Endothelial cell of umbilical vein (primary cell): ENCODE measurements at regions not wholly inside any gene's neighbourhood (a gene's known extent, or its start where the extent isn't known, plus 50 kb on each side); places are given as distances from the start of the nearest gene placed in this dataset.

Experiments
- BruUV-seq: library from RNA; stranded (reverse); fragments of 400-500 nt; replicated peaks from 2 replicates; lab custom pipeline; 2021; lab: Mats Ljungman, UMichigan
- CTCF ChIA-PET: fragments of 300-600, 350-600 bp; sonication (Branson Sonifier 250); formaldehyde crosslinking; loops from one replicate; lab custom pipeline; 2021; ENCODE audit warnings: antibody characterized with exemption, inconsistent platforms; lab: Charles Lee
- POLR2A ChIA-PET: fragments of 300-600, 350-600 bp; sonication (Branson Sonifier 250); formaldehyde crosslinking; loops from one replicate; lab custom pipeline; 2021; ENCODE audit warnings: antibody characterized with exemption, inconsistent platforms; lab: Charles Lee
- DNase-seq: peaks from one replicate; pipeline ENCODE4 v3.0.0-alpha.2; 2011; ENCODE audit warnings: low read depth, low spot score
- FAIRE-seq: peaks from 2 replicates; lab custom pipeline; 2011; peaks lifted over from hg19 to GRCh38; lab: Jason Lieb, UNC
- H2AFZ ChIP-seq: 2 replicates; pipeline ENCODE4 v1.6.0; 2012; ENCODE audit warnings: low read depth, low read length, control low read depth, inconsistent platforms
- H3K27ac ChIP-seq: 2 replicates; pipeline ENCODE4 v1.5.1; 2011; ENCODE audit warnings: low read depth, mild to moderate bottlenecking, control low read depth, low read length, moderate library complexity; ENCODE audit not compliant: insufficient read depth
- H3K27me3 ChIP-seq, 2 experiments: 2 replicates each; pipeline versions ENCODE4 v1.6.0 to v1.6.1; 2011; ENCODE audit warnings: low read length in 2 of 2, mixed read lengths in 1 of 2; ENCODE audit not compliant: control insufficient read depth in 2 of 2, insufficient read depth in 2 of 2
- H3K36me3 ChIP-seq, 2 experiments: 2 replicates in 1 of 2; 3 replicates in 1 of 2; pipeline ENCODE4 v1.5.1; 2011; ENCODE audit warnings: low read length in 2 of 2, mild to moderate bottlenecking in 1 of 2, moderate library complexity in 1 of 2; ENCODE audit not compliant: control insufficient read depth in 2 of 2, insufficient read depth in 2 of 2; ENCODE audit errors: extremely low read depth in 1 of 2
- H3K4me1 ChIP-seq: 3 replicates; pipeline ENCODE4 v1.5.1; 2011; ENCODE audit warnings: mild to moderate bottlenecking, low read length; ENCODE audit not compliant: control insufficient read depth, insufficient read depth; ENCODE audit errors: extremely low read depth
- H3K4me2 ChIP-seq: 2 replicates; pipeline ENCODE4 v1.6.1; 2011; ENCODE audit warnings: low read length, control low read depth, mixed read lengths; ENCODE audit not compliant: insufficient read depth
- H3K4me3 ChIP-seq, 3 experiments: fragments of 200-600 bp in 1 of 3; sonication (generic), shearing (Covaris generic) in 1 of 3; replicated peaks in 1 of 3; 2 replicates each; pipeline ENCODE4 v1.5.1; 2011 to 2016; ENCODE audit warnings: control low read depth in 3 of 3, low read length in 3 of 3, mild to moderate bottlenecking in 2 of 3, inconsistent platforms in 1 of 3, low read depth in 1 of 3, moderate library complexity in 1 of 3; ENCODE audit not compliant: insufficient read depth in 1 of 3
- H3K79me2 ChIP-seq: 2 replicates; pipeline ENCODE4 v1.6.0; 2012; ENCODE audit warnings: low read length, inconsistent platforms; ENCODE audit not compliant: control insufficient read depth, insufficient read depth
- H3K9ac ChIP-seq: replicated peaks from 2 replicates; pipeline ENCODE3; 2011; ENCODE audit warnings: low read length, control low read depth; ENCODE audit not compliant: insufficient read depth; ENCODE audit errors: extremely low read depth
- H3K9me1 ChIP-seq: replicated peaks from 3 replicates; pipeline ENCODE4 v1.6.0; 2011; ENCODE audit warnings: mild to moderate bottlenecking, low read length; ENCODE audit not compliant: control insufficient read depth, insufficient read depth; ENCODE audit errors: extremely low read depth
- H3K9me3 ChIP-seq: replicated peaks from 2 replicates; pipeline ENCODE4 v1.5.1; 2012; ENCODE audit warnings: low read length, inconsistent platforms; ENCODE audit not compliant: control insufficient read depth, insufficient read depth
- H4K20me1 ChIP-seq: replicated peaks from 2 replicates; pipeline ENCODE3; 2011; ENCODE audit warnings: mild to moderate bottlenecking, low read length; ENCODE audit not compliant: control insufficient read depth, insufficient read depth; ENCODE audit errors: extremely low read depth
- EZH2 ChIP-seq: IDR thresholded peaks from 2 replicates; pipeline ENCODE4 v1.6.1; 2012; ENCODE audit warnings: borderline replicate concordance, low read depth, mild to moderate bottlenecking, moderate library complexity, low read length, inconsistent platforms; ENCODE audit not compliant: severe bottlenecking
- FOS ChIP-seq: IDR thresholded peaks from 2 replicates; pipeline ENCODE4 v1.6.1; 2011; ENCODE audit warnings: mild to moderate bottlenecking, low read length, moderate library complexity, borderline replicate concordance; ENCODE audit not compliant: insufficient read depth
- GATA2 ChIP-seq: IDR thresholded peaks from 2 replicates; pipeline ENCODE4 v1.7.0; 2011; ENCODE audit warnings: low read depth, mild to moderate bottlenecking, moderate library complexity, mixed read lengths, low read length; ENCODE audit not compliant: insufficient read length, insufficient read depth
- JUN ChIP-seq: IDR thresholded peaks from 2 replicates; pipeline ENCODE4 v1.6.1; 2011; ENCODE audit warnings: borderline replicate concordance, low read depth; ENCODE audit not compliant: insufficient read length, insufficient read depth
- MYC ChIP-seq: IDR thresholded peaks from one replicate; pipeline ENCODE4 v1.6.1; 2011; ENCODE audit warnings: mild to moderate bottlenecking, low read depth, low read length
- POLR2A ChIP-seq: IDR thresholded peaks from 2 replicates; pipeline ENCODE4 v1.6.1; 2012; ENCODE audit warnings: low read depth, mild to moderate bottlenecking, control low read depth, low read length
- POLR2AphosphoS5 ChIP-seq: IDR thresholded peaks from 2 replicates; pipeline ENCODE4 v1.6.1; 2012; ENCODE audit warnings: low read depth, mild to moderate bottlenecking, control low read depth, low read length, moderate library complexity; ENCODE audit not compliant: insufficient read depth
- dilution Hi-C: fragments of 300-500 bp; cut with MboI; formaldehyde crosslinking; loops from one replicate; pipeline ENCODE4 v1.15.0; 2019; ENCODE audit warnings: low sequenced_read_pairs; ENCODE audit not compliant: extremely low pct_ligation_motif_present
- intact Hi-C: fragments of 100-400 bp; cut with micrococcal nuclease; formaldehyde crosslinking; loops from one replicate; pipeline ENCODE4 v1.10.0; 2022
- TF ChIP-seq, protein P1 (sequence below), 2 donors: IDR thresholded peaks; 1 replicate in 1 of 2; 2 replicates in 1 of 2; pipeline ENCODE4 v1.5.1; 2011; ENCODE audit warnings: low read length in 2 of 2, mild to moderate bottlenecking in 2 of 2, moderate library complexity in 2 of 2, control low read depth in 1 of 2, inconsistent platforms in 1 of 2, low read depth in 1 of 2; ENCODE audit not compliant: insufficient read depth in 1 of 2; ENCODE audit errors: extremely low read depth in 1 of 2
- TF ChIP-seq, protein P2 (sequence below): IDR thresholded peaks from 2 replicates; pipeline ENCODE4 v1.6.1; 2011; ENCODE audit not compliant: insufficient read depth, insufficient read length

DNA sequence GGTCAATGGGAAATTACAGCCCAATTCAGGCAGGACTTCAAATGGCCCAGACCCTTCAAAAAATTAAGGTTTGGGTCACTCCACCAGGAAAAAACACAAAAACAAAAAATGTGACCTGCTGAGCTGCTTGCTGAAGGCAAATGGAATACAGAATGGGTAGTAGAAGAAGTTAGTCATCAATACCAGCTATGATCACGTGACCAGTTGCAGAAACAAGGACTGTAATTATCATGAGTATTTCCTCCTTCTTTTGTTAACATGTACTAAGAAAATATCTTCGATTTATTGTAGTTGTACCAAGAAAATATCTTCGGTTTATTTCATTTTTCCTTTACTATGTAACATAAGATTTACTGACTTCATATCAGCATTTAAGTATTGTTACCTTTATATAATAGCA lies 1183.6 kb downstream of the CDH8 start:
- Histone ChIP-seq H3K9ac (no peak overlapping the region), H3K36me3 (no peaks in the 10 kb centered on the region), H3K27ac (no peak overlapping the region), H3K4me1 (no peaks in the 10 kb centered on the region), H3K9me1 (no peaks in the 10 kb centered on the region), H3K79me2 (no peaks in the 10 kb centered on the region), H3K4me3 (no peak overlapping the region), H3K9me3 (peaks cover 2% of the 10 kb centered on the region), H3K27me3 (no peaks in the 10 kb centered on the region), H3K4me2 (no peak overlapping the region), H2AFZ (no peak overlapping the region), H4K20me1 (no peaks in the 10 kb centered on the region)
- no peak for DNase-seq
- intact Hi-C loops (no loop called here), dilution Hi-C loops (no loop called here)
- no peak for FAIRE-seq
- ChIA-PET POLR2A (no interaction called here), CTCF (no interaction called here)
- no TSS peak for BruUV-seq
- TF ChIP-seq GATA2 (no peak), POLR2A (no peak), FOS (no peak), MYC (no peak), POLR2AphosphoS5 (no peak), JUN (no peak), EZH2 (no peak)
- TF ChIP-seq, protein P1, sequence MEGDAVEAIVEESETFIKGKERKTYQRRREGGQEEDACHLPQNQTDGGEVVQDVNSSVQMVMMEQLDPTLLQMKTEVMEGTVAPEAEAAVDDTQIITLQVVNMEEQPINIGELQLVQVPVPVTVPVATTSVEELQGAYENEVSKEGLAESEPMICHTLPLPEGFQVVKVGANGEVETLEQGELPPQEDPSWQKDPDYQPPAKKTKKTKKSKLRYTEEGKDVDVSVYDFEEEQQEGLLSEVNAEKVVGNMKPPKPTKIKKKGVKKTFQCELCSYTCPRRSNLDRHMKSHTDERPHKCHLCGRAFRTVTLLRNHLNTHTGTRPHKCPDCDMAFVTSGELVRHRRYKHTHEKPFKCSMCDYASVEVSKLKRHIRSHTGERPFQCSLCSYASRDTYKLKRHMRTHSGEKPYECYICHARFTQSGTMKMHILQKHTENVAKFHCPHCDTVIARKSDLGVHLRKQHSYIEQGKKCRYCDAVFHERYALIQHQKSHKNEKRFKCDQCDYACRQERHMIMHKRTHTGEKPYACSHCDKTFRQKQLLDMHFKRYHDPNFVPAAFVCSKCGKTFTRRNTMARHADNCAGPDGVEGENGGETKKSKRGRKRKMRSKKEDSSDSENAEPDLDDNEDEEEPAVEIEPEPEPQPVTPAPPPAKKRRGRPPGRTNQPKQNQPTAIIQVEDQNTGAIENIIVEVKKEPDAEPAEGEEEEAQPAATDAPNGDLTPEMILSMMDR (IDR thresholded peaks at IDR 0.05; ENCODE audit: extremely low read depth in 1 of 2, insufficient read depth in 1 of 2, low read depth in 1 of 2, low read length in 2 of 2) = no peak

DNA sequence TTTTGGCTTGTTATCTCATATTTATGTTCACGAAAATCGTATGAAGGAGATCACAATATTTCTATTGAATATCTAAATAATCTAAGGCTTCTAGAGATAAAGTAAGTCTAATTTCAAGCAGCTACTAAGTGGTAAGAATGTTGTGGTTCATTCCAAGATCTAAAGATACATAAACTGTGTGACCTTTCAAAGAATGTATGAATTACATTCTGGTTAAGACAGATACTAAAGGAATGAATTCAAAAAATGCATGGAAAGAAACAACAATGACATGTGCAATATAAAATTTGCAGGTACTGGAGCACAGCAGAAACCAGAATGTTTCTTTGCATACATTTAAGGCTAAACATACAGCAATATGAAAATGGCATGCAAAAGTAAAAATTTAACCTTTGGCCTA lies 1214.6 kb downstream of the CDH8 start:
- Histone ChIP-seq H4K20me1 (no peaks in the 10 kb centered on the region), H3K9me1 (no peaks in the 10 kb centered on the region), H3K4me2 (no peak overlapping the region), H3K9me3 (peaks cover 2% of the 10 kb centered on the region), H3K9ac (no peak overlapping the region), H3K79me2 (no peaks in the 10 kb centered on the region), H3K36me3 (no peaks in the 10 kb centered on the region), H2AFZ (no peak overlapping the region), H3K27me3 (no peaks in the 10 kb centered on the region), H3K27ac (no peak overlapping the region), H3K4me3 (no peak overlapping the region), H3K4me1 (no peaks in the 10 kb centered on the region)
- no peak for DNase-seq
- FAIRE-seq = no peak
- TF ChIP-seq, protein P1 (IDR thresholded peaks at IDR 0.05; ENCODE audit: extremely low read depth in 1 of 2, insufficient read depth in 1 of 2, low read depth in 1 of 2, low read length in 2 of 2) = no peak
- TF ChIP-seq GATA2 (no peak), EZH2 (no peak), MYC (no peak), POLR2A (no peak), JUN (no peak), FOS (no peak), POLR2AphosphoS5 (no peak)
- TF ChIP-seq, protein P2, sequence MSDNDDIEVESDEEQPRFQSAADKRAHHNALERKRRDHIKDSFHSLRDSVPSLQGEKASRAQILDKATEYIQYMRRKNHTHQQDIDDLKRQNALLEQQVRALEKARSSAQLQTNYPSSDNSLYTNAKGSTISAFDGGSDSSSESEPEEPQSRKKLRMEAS = no peak
- ChIA-PET CTCF (no interaction called here), POLR2A (no interaction called here)
- dilution Hi-C loops (no loop called here), intact Hi-C loops (no loop called here)
- BruUV-seq = no TSS peak
